HEK293 (cell line): ENCODE measurements at regions not wholly inside any gene's neighbourhood (a gene's known extent, or its start where the extent isn't known, plus 50 kb on each side); places are given as distances from the start of the nearest gene placed in this dataset.

Experiments
- CTCF ChIA-PET: fragments of 350-600 bp; formaldehyde crosslinking; extraction: SDS; loops from one replicate; lab custom pipeline; 2021; ENCODE audit warnings: antibody characterized with exemption; lab: Yijun Ruan, JAX
- POLR2A ChIA-PET: fragments of 300-600 bp; formaldehyde crosslinking; extraction: SDS; loops from one replicate; lab custom pipeline; 2020; ENCODE audit warnings: antibody characterized with exemption, inconsistent platforms; lab: Yijun Ruan, JAX
- H3K27ac ChIP-seq: fragments of 200-500 bp; sonication (Bioruptor generic); 2 replicates; pipeline ENCODE4 v1.5.1; 2014; ENCODE audit warnings: low read depth, low read length, control low read depth, inconsistent platforms; ENCODE audit errors: extremely low read depth
- H3K36me3 ChIP-seq, 2 experiments: fragments of 200-500 bp in 1 of 2; sonication (Bioruptor generic) in 1 of 2; 1 replicate in 1 of 2; 2 replicates in 1 of 2; pipeline ENCODE4 v1.5.1; 2014 to 2017; ENCODE audit warnings: inconsistent platforms in 2 of 2, low read length in 2 of 2; ENCODE audit not compliant: control insufficient read depth in 2 of 2, insufficient read depth in 1 of 2
- H3K4me1 ChIP-seq: fragments of 200-500 bp; sonication (Bioruptor generic); 2 replicates; pipeline ENCODE4 v1.5.1; 2014; ENCODE audit warnings: mild to moderate bottlenecking, low read length, inconsistent platforms; ENCODE audit not compliant: control insufficient read depth, insufficient read depth
- H3K4me3 ChIP-seq: 2 replicates; pipeline ENCODE4 v1.5.1; 2011; ENCODE audit warnings: low read depth, mild to moderate bottlenecking, control low read depth, low read length, moderate library complexity
- H3K9me3 ChIP-seq: fragments of 200-500 bp; sonication (Bioruptor generic); 2 replicates; pipeline ENCODE4 v1.5.1; 2014; ENCODE audit warnings: low read depth, low read length, inconsistent platforms; ENCODE audit not compliant: control insufficient read depth, insufficient read depth
- MEIS1 ChIP-seq: sonication (generic); formaldehyde crosslinking; IDR thresholded peaks from 2 replicates; pipeline ENCODE4 v1.8.1; 2022; ENCODE audit warnings: missing genetic modification reagents, mild to moderate bottlenecking, borderline replicate concordance
- SETDB1 ChIP-seq: IDR thresholded peaks from one replicate; pipeline ENCODE4 v1.6.1; 2017; ENCODE audit warnings: mild to moderate bottlenecking, low read length, moderate library complexity, mixed read lengths; ENCODE audit not compliant: insufficient read length
- ZBTB1 ChIP-seq: fragments of 450-650 bp; formaldehyde crosslinking; IDR thresholded peaks from 2 replicates; pipeline ENCODE4 v1.5.1; 2016; ENCODE audit warnings: missing biosample characterization, missing genetic modification characterization
- ZBTB49 ChIP-seq: fragments of 450-650 bp; formaldehyde crosslinking; IDR thresholded peaks from 2 replicates; pipeline ENCODE4 v1.5.1; 2016; ENCODE audit warnings: missing biosample characterization, missing genetic modification characterization, low read depth
- ZFP41 ChIP-seq: fragments of 450-650 bp; formaldehyde crosslinking; IDR thresholded peaks from 2 replicates; pipeline ENCODE4 v1.5.1; 2016; ENCODE audit warnings: missing biosample characterization, missing genetic modification characterization, borderline replicate concordance
- ZFP69B ChIP-seq: fragments of 450-650 bp; formaldehyde crosslinking; IDR thresholded peaks from 2 replicates; pipeline ENCODE4 v1.5.1; 2016; ENCODE audit warnings: missing biosample characterization, missing genetic modification characterization
- ZNF112 ChIP-seq: fragments of 450-650 bp; formaldehyde crosslinking; IDR thresholded peaks from 2 replicates; pipeline ENCODE4 v1.5.0; 2017; ENCODE audit warnings: missing biosample characterization, missing genetic modification characterization
- ZNF114 ChIP-seq: fragments of 450-650 bp; formaldehyde crosslinking; IDR thresholded peaks from 2 replicates; pipeline ENCODE4 v1.5.0; 2017; ENCODE audit warnings: missing biosample characterization, missing genetic modification characterization
- ZNF2 ChIP-seq: fragments of 450-650 bp; formaldehyde crosslinking; IDR thresholded peaks from 2 replicates; pipeline ENCODE4 v1.5.1; 2016; ENCODE audit warnings: missing biosample characterization, missing genetic modification characterization
- ZNF311 ChIP-seq: fragments of 450-650 bp; formaldehyde crosslinking; IDR thresholded peaks from 2 replicates; pipeline ENCODE4 v1.5.1; 2017; ENCODE audit warnings: missing biosample characterization, missing genetic modification characterization, borderline replicate concordance
- ZNF341 ChIP-seq: fragments of 450-650 bp; formaldehyde crosslinking; IDR thresholded peaks from 2 replicates; pipeline ENCODE4; 2016; ENCODE audit warnings: low read depth, missing biosample characterization, missing genetic modification characterization
- ZNF433 ChIP-seq: fragments of 450-650 bp; formaldehyde crosslinking; IDR thresholded peaks from 2 replicates; pipeline ENCODE4 v1.5.1; 2016; ENCODE audit warnings: missing biosample characterization, missing genetic modification characterization, low read depth
- ZNF624 ChIP-seq: fragments of 450-650 bp; formaldehyde crosslinking; IDR thresholded peaks from 2 replicates; pipeline ENCODE4 v1.5.1; 2017; ENCODE audit warnings: missing biosample characterization, missing genetic modification characterization
- ZNF626 ChIP-seq: fragments of 450-650 bp; sonication (Bioruptor Pico); formaldehyde crosslinking; IDR thresholded peaks from 2 replicates; pipeline ENCODE4 v1.5.1; 2018; ENCODE audit warnings: missing biosample characterization, missing genetic modification characterization, inconsistent platforms
- ZNF654 ChIP-seq: fragments of 450-650 bp; formaldehyde crosslinking; IDR thresholded peaks from 2 replicates; pipeline ENCODE4 v1.5.1; 2016; ENCODE audit warnings: low read depth, missing biosample characterization, missing genetic modification characterization
- TF ChIP-seq, protein P1 (sequence below): fragments of 450-650 bp; formaldehyde crosslinking; IDR thresholded peaks from 2 replicates; pipeline ENCODE4 v1.5.1; 2016; ENCODE audit warnings: missing biosample characterization, missing genetic modification characterization, low read depth
- TF ChIP-seq, protein P2 (sequence below): fragments of 450-650 bp; formaldehyde crosslinking; IDR thresholded peaks from 2 replicates; pipeline ENCODE4 v1.5.1; 2016; ENCODE audit warnings: missing biosample characterization, missing genetic modification characterization

DNA sequence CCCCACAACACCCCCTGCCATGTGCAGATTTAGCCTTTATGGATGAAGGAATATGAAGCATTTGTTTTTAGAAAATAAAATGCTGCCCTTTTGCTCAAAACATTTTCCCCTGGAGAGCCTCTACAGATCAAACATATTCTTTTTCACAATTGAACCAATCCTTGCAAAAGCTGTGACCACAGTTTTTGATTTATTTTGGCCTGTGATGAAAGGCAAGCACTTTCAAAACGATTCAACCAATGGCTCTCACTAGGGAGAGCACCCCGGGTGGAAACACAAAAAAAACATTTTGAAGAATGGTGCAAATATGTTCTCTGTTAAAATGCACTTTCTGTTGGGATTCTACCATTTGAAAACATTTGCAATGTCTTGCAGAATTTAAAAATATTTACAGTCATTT is 476.0 kb upstream of the ONECUT1 start:
- H3K4me3 ChIP-seq, result no peak overlapping the region
- TF ChIP-seq, protein P1, sequence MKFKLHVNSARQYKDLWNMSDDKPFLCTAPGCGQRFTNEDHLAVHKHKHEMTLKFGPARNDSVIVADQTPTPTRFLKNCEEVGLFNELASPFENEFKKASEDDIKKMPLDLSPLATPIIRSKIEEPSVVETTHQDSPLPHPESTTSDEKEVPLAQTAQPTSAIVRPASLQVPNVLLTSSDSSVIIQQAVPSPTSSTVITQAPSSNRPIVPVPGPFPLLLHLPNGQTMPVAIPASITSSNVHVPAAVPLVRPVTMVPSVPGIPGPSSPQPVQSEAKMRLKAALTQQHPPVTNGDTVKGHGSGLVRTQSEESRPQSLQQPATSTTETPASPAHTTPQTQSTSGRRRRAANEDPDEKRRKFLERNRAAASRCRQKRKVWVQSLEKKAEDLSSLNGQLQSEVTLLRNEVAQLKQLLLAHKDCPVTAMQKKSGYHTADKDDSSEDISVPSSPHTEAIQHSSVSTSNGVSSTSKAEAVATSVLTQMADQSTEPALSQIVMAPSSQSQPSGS, result no peak
- TF ChIP-seq ZNF626 (tag by site-specific recombination) (no peak), ZNF433 (tag by site-specific recombination) (no peak), ZNF112 (tag by site-specific recombination) (no peak), ZNF654 (tag by site-specific recombination) (no peak), ZNF341 (tag by site-specific recombination) (no peak), ZBTB1 (tag by site-specific recombination) (no peak), ZFP41 (tag by site-specific recombination) (no peak)
- CTCF ChIA-PET, result no interaction called here
- H3K9me3 ChIP-seq, result no peaks in the 10 kb centered on the region
- no peaks in the 10 kb centered on the region for H3K36me3 ChIP-seq
- H3K4me1 ChIP-seq, result no peaks in the 10 kb centered on the region
- POLR2A ChIA-PET, result no interaction called here
- H3K27ac ChIP-seq, result no peak overlapping the region

DNA sequence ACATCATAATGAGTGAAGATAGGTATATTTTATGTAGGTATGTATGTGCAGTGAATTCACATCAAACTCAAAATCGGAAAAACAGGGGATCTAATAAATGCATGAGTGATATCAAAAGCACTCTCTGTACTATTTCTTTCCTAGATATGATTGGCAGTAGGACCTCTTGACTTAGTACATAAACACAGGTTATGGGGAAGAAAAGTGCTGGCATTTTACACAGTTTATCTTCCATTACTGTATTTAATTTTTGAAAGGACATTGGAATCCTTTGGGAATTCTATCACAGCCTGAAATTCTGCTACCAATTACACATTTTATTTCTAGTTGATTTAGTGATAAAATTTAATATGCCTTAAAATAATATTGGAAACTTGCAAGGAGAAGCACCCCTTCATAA is 470.5 kb upstream of the ONECUT1 start:
- TF ChIP-seq ZBTB1 (tag by site-specific recombination), result no peak
- TF ChIP-seq ZNF624, result no peak
- TF ChIP-seq MEIS1, result no peak
- TF ChIP-seq ZNF433 (tag by site-specific recombination), result no peak
- TF ChIP-seq ZNF114 (tag by site-specific recombination), result no peak
- TF ChIP-seq SETDB1, result no peak
- TF ChIP-seq ZNF341 (tag by site-specific recombination), result no peak
- TF ChIP-seq, protein P2, sequence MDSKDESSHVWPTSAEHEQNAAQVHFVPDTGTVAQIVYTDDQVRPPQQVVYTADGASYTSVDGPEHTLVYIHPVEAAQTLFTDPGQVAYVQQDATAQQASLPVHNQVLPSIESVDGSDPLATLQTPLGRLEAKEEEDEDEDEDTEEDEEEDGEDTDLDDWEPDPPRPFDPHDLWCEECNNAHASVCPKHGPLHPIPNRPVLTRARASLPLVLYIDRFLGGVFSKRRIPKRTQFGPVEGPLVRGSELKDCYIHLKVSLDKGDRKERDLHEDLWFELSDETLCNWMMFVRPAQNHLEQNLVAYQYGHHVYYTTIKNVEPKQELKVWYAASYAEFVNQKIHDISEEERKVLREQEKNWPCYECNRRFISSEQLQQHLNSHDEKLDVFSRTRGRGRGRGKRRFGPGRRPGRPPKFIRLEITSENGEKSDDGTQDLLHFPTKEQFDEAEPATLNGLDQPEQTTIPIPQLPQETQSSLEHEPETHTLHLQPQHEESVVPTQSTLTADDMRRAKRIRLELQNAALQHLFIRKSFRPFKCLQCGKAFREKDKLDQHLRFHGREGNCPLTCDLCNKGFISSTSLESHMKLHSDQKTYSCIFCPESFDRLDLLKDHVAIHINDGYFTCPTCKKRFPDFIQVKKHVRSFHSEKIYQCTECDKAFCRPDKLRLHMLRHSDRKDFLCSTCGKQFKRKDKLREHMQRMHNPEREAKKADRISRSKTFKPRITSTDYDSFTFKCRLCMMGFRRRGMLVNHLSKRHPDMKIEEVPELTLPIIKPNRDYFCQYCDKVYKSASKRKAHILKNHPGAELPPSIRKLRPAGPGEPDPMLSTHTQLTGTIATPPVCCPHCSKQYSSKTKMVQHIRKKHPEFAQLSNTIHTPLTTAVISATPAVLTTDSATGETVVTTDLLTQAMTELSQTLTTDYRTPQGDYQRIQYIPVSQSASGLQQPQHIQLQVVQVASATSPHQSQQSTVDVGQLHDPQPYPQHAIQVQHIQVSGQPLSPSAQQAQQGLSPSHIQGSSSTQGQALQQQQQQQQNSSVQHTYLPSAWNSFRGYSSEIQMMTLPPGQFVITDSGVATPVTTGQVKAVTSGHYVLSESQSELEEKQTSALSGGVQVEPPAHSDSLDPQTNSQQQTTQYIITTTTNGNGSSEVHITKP (tag by site-specific recombination), result no peak
- no peak for TF ChIP-seq ZNF311 (tag by site-specific recombination)
- TF ChIP-seq ZFP69B (tag by site-specific recombination), result no peak
- TF ChIP-seq ZNF2 (tag by site-specific recombination), result no peak
- TF ChIP-seq ZBTB49 (tag by site-specific recombination), result no peak
- no peaks in the 10 kb centered on the region for H3K9me3 ChIP-seq
- POLR2A ChIA-PET, result no interaction called here
- H3K36me3 ChIP-seq, result no peaks in the 10 kb centered on the region
- H3K4me3 ChIP-seq, result no peak overlapping the region
- CTCF ChIA-PET, result no interaction called here
- no peaks in the 10 kb centered on the region for H3K4me1 ChIP-seq
- no peak overlapping the region for H3K27ac ChIP-seq
